ENCODE measurements at regions not wholly inside any gene's neighbourhood (a gene's known extent, or its start where the extent isn't known, plus 50 kb on each side); places are given as distances from the start of the nearest gene placed in this dataset.

DNA sequence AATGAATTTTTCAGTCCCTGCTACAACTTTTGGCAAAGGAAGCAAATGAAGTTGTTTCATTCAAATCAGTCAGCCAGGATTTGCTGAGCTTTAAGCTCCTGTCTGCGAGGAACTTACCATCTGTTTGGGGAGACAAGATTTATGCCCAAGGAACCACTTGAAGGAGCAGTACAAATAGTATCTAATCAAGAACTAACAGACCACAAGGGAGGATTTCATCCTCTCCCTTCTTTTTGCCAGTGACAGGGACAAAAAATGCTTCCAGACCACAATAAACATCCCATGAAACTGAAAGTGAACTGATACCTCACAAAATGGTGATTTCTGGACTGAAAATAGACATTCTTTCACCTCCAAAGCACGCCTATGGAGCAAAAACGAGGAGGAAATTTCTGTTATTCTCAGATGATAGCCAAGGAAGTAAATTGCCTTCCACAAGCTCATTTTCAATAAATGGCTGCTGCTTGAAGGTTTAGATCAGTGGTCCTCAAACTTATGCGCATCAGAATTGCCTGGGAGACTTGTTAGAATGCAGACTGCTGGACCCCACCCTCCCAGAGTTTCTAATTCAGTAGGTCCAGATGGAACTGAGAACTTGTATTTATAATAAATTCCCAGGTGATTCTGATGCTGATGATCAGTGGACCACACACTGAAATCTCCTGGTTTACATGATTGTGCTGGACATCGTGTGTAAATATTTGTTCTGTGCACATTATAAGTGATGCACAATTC is 202.4 kb upstream of the GADL1 start:
- Histone ChIP-seq H4K8ac (ENCODE audit: low read depth in 2 of 2, low read length in 2 of 2) (no peak overlapping the region; a peak in 2 of 4 replicates), H4K5ac (ENCODE audit: low read depth, low read length) (no peak overlapping the region), H3K23ac (ENCODE audit: low read depth, low read length) (no peak overlapping the region), H3K9me1 (ENCODE audit: insufficient read depth, low read length) (no peaks in the 10 kb centered on the region), H3K18ac (ENCODE audit: low read depth, low read length) (no peak overlapping the region), H3K4me2 (ENCODE audit: low read depth, low read length) (0 out of 2 replicates have a peak overlapping the region, but pooled peaks have one; percentile 6), H3K14ac (replicated peaks; ENCODE audit: low read depth, low read length) (no peak overlapping the region), H2BK5ac (ENCODE audit: low read depth, low read length, poor library complexity, severe bottlenecking) (no peak overlapping the region), H4K91ac (ENCODE audit: insufficient read depth, low read depth, low read length) (no peak overlapping the region), H3K27ac (ENCODE audit: insufficient read depth, low read length) (no peak overlapping the region), H2BK120ac (ENCODE audit: low read depth, low read length) (no peak overlapping the region), H2AFZ (replicated peaks; ENCODE audit: low read length, poor library complexity) (no peak overlapping the region), H3K4me3 (ENCODE audit: insufficient read depth, low read depth, low read length) (no peak overlapping the region), H3K36me3 (ENCODE audit: control insufficient read depth, insufficient read depth, low read length) (no peaks in the 10 kb centered on the region), H2AK5ac (ENCODE audit: low read depth, low read length) (no peak overlapping the region), H3K56ac (ENCODE audit: extremely low read depth, insufficient read depth, low read length) (no peak overlapping the region), H3K4ac (ENCODE audit: low read depth, low read length) (no peak overlapping the region), H3K9ac (ENCODE audit: low read depth, low read length) (no peak overlapping the region), H2BK20ac (ENCODE audit: low read depth, low read length) (no peak overlapping the region), H3K79me1 (ENCODE audit: low read depth in 1 of 2, low read length in 2 of 2) (no peaks in the 10 kb centered on the region), H2AK9ac (replicated peaks; ENCODE audit: low read depth, low read length, poor library complexity) (no peak overlapping the region), H3K9me3 (ENCODE audit: control insufficient read depth, insufficient read depth, low read length) (no peaks in the 10 kb centered on the region), H2BK15ac (ENCODE audit: low read depth, low read length) (no peak overlapping the region), H4K20me1 (ENCODE audit: insufficient read depth, low read length) (no peaks in the 10 kb centered on the region), H3K4me1 (ENCODE audit: control insufficient read depth, insufficient read depth, low read length) (no peaks in the 10 kb centered on the region), H3K27me3 (ENCODE audit: control insufficient read depth, insufficient read depth, low read length) (peaks cover 4% of the 10 kb centered on the region)
- CTCF ChIA-PET = interaction anchor here (1.4 kb wide), 1 partner anchor 8 kb away, joined by 3 read pairs; no protein-coding TSS in a partner anchor
- no peak for TF ChIP-seq RCOR1 (IDR thresholded peaks at IDR 0.05; ENCODE audit: insufficient replicate concordance, low read length)
- TF ChIP-seq MAFK (IDR thresholded peaks at IDR 0.05; ENCODE audit: low read depth, low read length) = no peak
- no peak for TF ChIP-seq RAD21 (IDR thresholded peaks at IDR 0.05; ENCODE audit: low read length)
- no peak for TF ChIP-seq FOS (IDR thresholded peaks at IDR 0.05; ENCODE audit: low read depth, low read length)
- TF ChIP-seq POLR2A (IDR thresholded peaks at IDR 0.05; ENCODE audit: low read depth, low read length) = no peak
- no peak for TF ChIP-seq CEBPB (IDR thresholded peaks at IDR 0.05; ENCODE audit: low read depth, low read length)
- TF ChIP-seq, protein P1, sequence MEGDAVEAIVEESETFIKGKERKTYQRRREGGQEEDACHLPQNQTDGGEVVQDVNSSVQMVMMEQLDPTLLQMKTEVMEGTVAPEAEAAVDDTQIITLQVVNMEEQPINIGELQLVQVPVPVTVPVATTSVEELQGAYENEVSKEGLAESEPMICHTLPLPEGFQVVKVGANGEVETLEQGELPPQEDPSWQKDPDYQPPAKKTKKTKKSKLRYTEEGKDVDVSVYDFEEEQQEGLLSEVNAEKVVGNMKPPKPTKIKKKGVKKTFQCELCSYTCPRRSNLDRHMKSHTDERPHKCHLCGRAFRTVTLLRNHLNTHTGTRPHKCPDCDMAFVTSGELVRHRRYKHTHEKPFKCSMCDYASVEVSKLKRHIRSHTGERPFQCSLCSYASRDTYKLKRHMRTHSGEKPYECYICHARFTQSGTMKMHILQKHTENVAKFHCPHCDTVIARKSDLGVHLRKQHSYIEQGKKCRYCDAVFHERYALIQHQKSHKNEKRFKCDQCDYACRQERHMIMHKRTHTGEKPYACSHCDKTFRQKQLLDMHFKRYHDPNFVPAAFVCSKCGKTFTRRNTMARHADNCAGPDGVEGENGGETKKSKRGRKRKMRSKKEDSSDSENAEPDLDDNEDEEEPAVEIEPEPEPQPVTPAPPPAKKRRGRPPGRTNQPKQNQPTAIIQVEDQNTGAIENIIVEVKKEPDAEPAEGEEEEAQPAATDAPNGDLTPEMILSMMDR (conservative IDR thresholded peaks at IDR 0.05; ENCODE audit: low read depth, low read length) = no peak
- no peak for TF ChIP-seq RFX5 (IDR thresholded peaks at IDR 0.05; ENCODE audit: low read depth, low read length)
- TF ChIP-seq CHD1 (IDR thresholded peaks at IDR 0.05; ENCODE audit: low read depth, low read length) = no peak
- TF ChIP-seq, protein P2, sequence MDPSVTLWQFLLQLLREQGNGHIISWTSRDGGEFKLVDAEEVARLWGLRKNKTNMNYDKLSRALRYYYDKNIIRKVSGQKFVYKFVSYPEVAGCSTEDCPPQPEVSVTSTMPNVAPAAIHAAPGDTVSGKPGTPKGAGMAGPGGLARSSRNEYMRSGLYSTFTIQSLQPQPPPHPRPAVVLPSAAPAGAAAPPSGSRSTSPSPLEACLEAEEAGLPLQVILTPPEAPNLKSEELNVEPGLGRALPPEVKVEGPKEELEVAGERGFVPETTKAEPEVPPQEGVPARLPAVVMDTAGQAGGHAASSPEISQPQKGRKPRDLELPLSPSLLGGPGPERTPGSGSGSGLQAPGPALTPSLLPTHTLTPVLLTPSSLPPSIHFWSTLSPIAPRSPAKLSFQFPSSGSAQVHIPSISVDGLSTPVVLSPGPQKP (IDR thresholded peaks at IDR 0.05; ENCODE audit: borderline replicate concordance, low read depth, low read length) = no peak
- no peak for TF ChIP-seq SMC3 (IDR thresholded peaks at IDR 0.05; ENCODE audit: low read depth, low read length)
- TF ChIP-seq MXI1 (IDR thresholded peaks at IDR 0.05; ENCODE audit: borderline replicate concordance, low read depth, low read length) = no peak
- intact Hi-C loops (cut with micrococcal nuclease) (no loop called here), in situ Hi-C loops (cut with MboI; ENCODE audit: low sequenced_read_pairs) (no loop called here), dilution Hi-C loops (cut with HindIII; ENCODE audit: low sequenced_read_pairs, unreplicated experiment) (no loop called here)
- no CpG with 5 or more reads among the region's 5 CpGs for WGBS, 2 experiments (ENCODE audit: extremely low coverage in 2 of 2, insufficient read length in 1 of 2)
- ATAC-seq (ENCODE audit: low read depth) (no peak; the same call in 1 of the 2 replicates), DNase-seq (no peak)
- no TSS peak for BruUV-seq (replicated peaks)
- POLR2A ChIA-PET (ENCODE audit: unreplicated experiment) = no interaction called here

Data from IMR-90 (cell line).